Neural progenitor cell (in vitro differentiated cells): ENCODE measurements at regions not wholly inside any gene's neighbourhood (a gene's known extent, or its start where the extent isn't known, plus 50 kb on each side); places are given as distances from the start of the nearest gene placed in this dataset.
"Not testable (repeated sequence)": the region's sequence is repeated elsewhere in the genome, so short reads cannot be mapped to it uniquely, and the experiment has no call there.

ENCODE experiments used
- DNase-seq: peaks from one replicate; pipeline ENCODE4 v3.0.0-alpha.2; 2016; ENCODE audit warnings: low spot score
- H2AFZ ChIP-seq: fragments of 200-600 bp; sonication (generic); replicated peaks from 2 replicates; pipeline ENCODE4 v1.6.1; 2016; ENCODE audit warnings: antibody characterized with exemption
- H3F3A ChIP-seq: fragments of 200-600 bp; sonication (generic); 2 replicates; pipeline ENCODE4 v1.6.1; 2016; ENCODE audit warnings: antibody characterized with exemption, low read depth
- H3K27ac ChIP-seq: fragments of 200-600 bp; sonication (generic); 2 replicates; pipeline ENCODE4 v1.5.1; 2016; ENCODE audit warnings: mild to moderate bottlenecking
- H3K27me3 ChIP-seq: fragments of 200-600 bp; sonication (generic); 2 replicates; pipeline ENCODE4 v1.6.1; 2016; ENCODE audit warnings: mild to moderate bottlenecking, moderate library complexity
- H3K36me3 ChIP-seq: fragments of 200-600 bp; sonication (generic); 2 replicates; pipeline ENCODE4 v1.5.1; 2016
- H3K4me1 ChIP-seq: fragments of 200-600 bp; sonication (generic); 2 replicates; pipeline ENCODE4 v1.6.1; 2016; ENCODE audit warnings: mixed run types
- H3K4me2 ChIP-seq: fragments of 200-600 bp; sonication (generic); 2 replicates; pipeline ENCODE4 v1.6.1; 2016
- H3K4me3 ChIP-seq: fragments of 200-600 bp; sonication (generic); 2 replicates; pipeline ENCODE4 v1.5.1; 2016
- H3K79me2 ChIP-seq: fragments of 200-600 bp; sonication (generic); 2 replicates; pipeline ENCODE4 v1.6.1; 2016; ENCODE audit warnings: low read depth
- H3K9ac ChIP-seq: fragments of 200-600 bp; sonication (generic); 2 replicates; pipeline ENCODE4 v1.6.1; 2016
- H3K9me3 ChIP-seq: fragments of 200-600 bp; sonication (generic); 2 replicates; pipeline ENCODE4 v1.5.1; 2016; ENCODE audit warnings: low read depth
- H4K20me1 ChIP-seq: fragments of 200-600 bp; sonication (generic); 2 replicates; pipeline ENCODE4 v1.6.1; 2016; ENCODE audit warnings: low read depth
- H3K27ac Mint-ChIP-seq: 3 replicates; pipeline ENCODE4 v1.8.0; 2021; ENCODE audit warnings: mixed read lengths
- H3K27me3 Mint-ChIP-seq: 2 replicates; pipeline ENCODE4 v1.8.0; 2022; ENCODE audit warnings: low read depth, mild to moderate bottlenecking, inconsistent platforms, moderate library complexity, mixed read lengths; ENCODE audit not compliant: insufficient read depth
- H3K36me3 Mint-ChIP-seq: 3 replicates; pipeline ENCODE4 v1.8.0; 2021; ENCODE audit warnings: mixed read lengths
- H3K4me1 Mint-ChIP-seq: 3 replicates; pipeline ENCODE4 v1.8.0; 2021; ENCODE audit warnings: mixed read lengths
- H3K4me3 Mint-ChIP-seq: 3 replicates; pipeline ENCODE4 v1.8.0; 2021; ENCODE audit warnings: mild to moderate bottlenecking, moderate library complexity, mixed read lengths
- H3K9me3 Mint-ChIP-seq: 3 replicates; pipeline ENCODE4 v1.8.0; 2020; ENCODE audit warnings: mixed read lengths
- EZH2 ChIP-seq: fragments of 200-600 bp; sonication (generic); IDR thresholded peaks from 2 replicates; pipeline ENCODE4 v1.6.1; 2017; ENCODE audit warnings: antibody characterized with exemption, mild to moderate bottlenecking, moderate library complexity
- EZH2phosphoT487 ChIP-seq: fragments of 200-600 bp; sonication (generic); IDR thresholded peaks from 2 replicates; pipeline ENCODE4 v1.6.1; 2017; ENCODE audit warnings: antibody characterized with exemption
- TF ChIP-seq, protein P1 (sequence below): fragments of 200-600 bp; sonication (generic); IDR thresholded peaks from 2 replicates; pipeline ENCODE4 v1.5.1; 2017; ENCODE audit warnings: antibody characterized with exemption, mild to moderate bottlenecking

DNA sequence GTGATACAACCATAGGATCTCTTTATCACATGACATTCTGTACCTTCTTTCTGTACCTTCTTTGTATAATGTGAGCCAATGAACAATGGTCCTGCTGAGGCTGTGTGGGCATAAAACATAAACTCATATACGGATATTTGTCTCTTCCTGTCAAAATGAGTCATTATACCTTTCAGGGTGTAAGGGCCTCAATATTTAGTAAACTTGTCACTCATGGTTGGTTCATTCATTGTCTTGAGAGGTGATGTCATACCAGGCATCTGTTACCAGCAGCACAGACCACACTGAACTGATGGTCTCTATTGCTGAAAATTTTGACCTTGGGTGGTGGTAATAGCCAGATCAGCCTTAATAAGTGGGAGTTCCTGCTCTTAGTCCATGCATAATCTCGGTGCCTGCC is 287.6 kb upstream of the TPK1 start:
- Mint-ChIP-seq H3K4me1 (no peaks in the 10 kb centered on the region), H3K27ac (no peak overlapping the region), H3K9me3 (no peaks in the 10 kb centered on the region), H3K36me3 (no peaks in the 10 kb centered on the region), H3K4me3 (no peak overlapping the region), H3K27me3 (no peaks in the 10 kb centered on the region)
- no peaks in the 10 kb centered on the region for H4K20me1 ChIP-seq
- no peak overlapping the region for H3K4me3 ChIP-seq
- no peaks in the 10 kb centered on the region for H3F3A ChIP-seq
- H3K4me2 ChIP-seq = no peak overlapping the region
- TF ChIP-seq EZH2 (no peak), EZH2phosphoT487 (no peak)
- TF ChIP-seq, protein P1, sequence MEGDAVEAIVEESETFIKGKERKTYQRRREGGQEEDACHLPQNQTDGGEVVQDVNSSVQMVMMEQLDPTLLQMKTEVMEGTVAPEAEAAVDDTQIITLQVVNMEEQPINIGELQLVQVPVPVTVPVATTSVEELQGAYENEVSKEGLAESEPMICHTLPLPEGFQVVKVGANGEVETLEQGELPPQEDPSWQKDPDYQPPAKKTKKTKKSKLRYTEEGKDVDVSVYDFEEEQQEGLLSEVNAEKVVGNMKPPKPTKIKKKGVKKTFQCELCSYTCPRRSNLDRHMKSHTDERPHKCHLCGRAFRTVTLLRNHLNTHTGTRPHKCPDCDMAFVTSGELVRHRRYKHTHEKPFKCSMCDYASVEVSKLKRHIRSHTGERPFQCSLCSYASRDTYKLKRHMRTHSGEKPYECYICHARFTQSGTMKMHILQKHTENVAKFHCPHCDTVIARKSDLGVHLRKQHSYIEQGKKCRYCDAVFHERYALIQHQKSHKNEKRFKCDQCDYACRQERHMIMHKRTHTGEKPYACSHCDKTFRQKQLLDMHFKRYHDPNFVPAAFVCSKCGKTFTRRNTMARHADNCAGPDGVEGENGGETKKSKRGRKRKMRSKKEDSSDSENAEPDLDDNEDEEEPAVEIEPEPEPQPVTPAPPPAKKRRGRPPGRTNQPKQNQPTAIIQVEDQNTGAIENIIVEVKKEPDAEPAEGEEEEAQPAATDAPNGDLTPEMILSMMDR = no peak
- H3K27ac ChIP-seq = no peak overlapping the region
- DNase-seq = no peak
- H3K36me3 ChIP-seq = no peaks in the 10 kb centered on the region
- no peaks in the 10 kb centered on the region for H3K4me1 ChIP-seq
- H3K79me2 ChIP-seq = no peaks in the 10 kb centered on the region
- no peak overlapping the region for H2AFZ ChIP-seq
- no peaks in the 10 kb centered on the region for H3K9me3 ChIP-seq
- no peak overlapping the region for H3K9ac ChIP-seq
- H3K27me3 ChIP-seq = no peaks in the 10 kb centered on the region

DNA sequence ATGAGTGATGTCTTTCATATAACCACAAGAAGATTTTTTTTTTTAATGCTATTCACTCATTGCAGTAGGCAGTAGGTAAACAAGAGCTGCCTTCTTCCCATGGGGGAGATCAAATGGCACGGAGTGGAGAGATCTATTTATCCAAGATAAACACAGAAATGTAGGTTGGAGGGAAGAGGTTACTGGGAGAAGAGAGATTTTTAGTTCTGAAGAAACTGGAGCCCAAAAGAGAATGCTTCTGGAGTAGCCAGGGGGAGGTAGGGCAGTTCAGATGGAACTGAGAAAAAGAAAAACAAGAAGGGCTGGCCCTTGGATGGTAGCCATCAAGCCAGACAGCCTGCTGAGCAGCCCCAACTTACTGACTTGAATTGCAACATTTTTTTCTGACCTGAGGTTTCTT is 270.1 kb upstream of the TPK1 start:
- H3K9ac ChIP-seq = no peak overlapping the region
- no peaks in the 10 kb centered on the region for H3K4me1 ChIP-seq
- H4K20me1 ChIP-seq = no peaks in the 10 kb centered on the region
- H3K4me2 ChIP-seq = no peak overlapping the region
- H3K27ac ChIP-seq = no peak overlapping the region
- H3K27me3 ChIP-seq = no peaks in the 10 kb centered on the region
- H3K9me3 ChIP-seq = no peaks in the 10 kb centered on the region
- H3K4me3 ChIP-seq = no peak overlapping the region
- no peaks in the 10 kb centered on the region for H3K79me2 ChIP-seq
- peak overlapping the region; percentile 12 for H3K27ac Mint-ChIP-seq
- H3K36me3 ChIP-seq = no peaks in the 10 kb centered on the region
- no peaks in the 10 kb centered on the region for H3K36me3 Mint-ChIP-seq
- no peak for DNase-seq
- H2AFZ ChIP-seq = peak overlapping the region; percentile 51
- no peaks in the 10 kb centered on the region for H3K9me3 Mint-ChIP-seq
- H3K4me3 Mint-ChIP-seq = no peak overlapping the region
- H3K27me3 Mint-ChIP-seq = peaks cover 3% of the 10 kb centered on the region
- H3F3A ChIP-seq = no peaks in the 10 kb centered on the region
- peaks cover 8% of the 10 kb centered on the region for H3K4me1 Mint-ChIP-seq
- TF ChIP-seq, protein P1 = no peak
- TF ChIP-seq EZH2phosphoT487 (no peak), EZH2 (no peak)

DNA sequence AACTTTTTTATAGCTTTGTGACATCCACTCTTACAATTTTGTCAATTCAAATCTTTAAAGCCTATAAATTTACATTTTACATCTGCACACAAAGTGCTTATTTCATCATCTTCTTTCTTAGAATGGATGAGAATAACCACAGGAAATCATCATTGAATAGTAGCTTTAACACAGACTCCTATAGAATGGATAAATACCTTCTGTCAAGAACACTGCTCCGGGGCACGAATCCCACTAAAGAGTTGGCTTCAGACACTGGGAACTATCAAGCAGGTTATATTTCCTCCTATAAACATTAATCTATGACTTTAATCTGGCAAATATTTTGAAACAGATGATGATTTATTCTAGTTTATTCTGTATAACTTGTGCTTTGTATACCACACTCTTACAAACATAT is 269.7 kb upstream of the TPK1 start:
- Histone ChIP-seq H3K9me3 (no peaks in the 10 kb centered on the region), H3K36me3 (no peaks in the 10 kb centered on the region), H3K27ac (no peak overlapping the region), H3K27me3 (no peaks in the 10 kb centered on the region), H3K4me2 (no peak overlapping the region), H3F3A (no peaks in the 10 kb centered on the region), H3K9ac (no peak overlapping the region), H2AFZ (no peak overlapping the region), H4K20me1 (no peaks in the 10 kb centered on the region), H3K79me2 (no peaks in the 10 kb centered on the region), H3K4me1 (no peaks in the 10 kb centered on the region), H3K4me3 (no peak overlapping the region)
- no peak for DNase-seq
- Mint-ChIP-seq H3K27ac (no peak overlapping the region), H3K36me3 (no peaks in the 10 kb centered on the region), H3K9me3 (no peaks in the 10 kb centered on the region), H3K4me3 (no peak overlapping the region), H3K4me1 (peaks cover 8% of the 10 kb centered on the region), H3K27me3 (peaks cover 3% of the 10 kb centered on the region)
- TF ChIP-seq EZH2 (no peak), EZH2phosphoT487 (no peak)
- TF ChIP-seq, protein P1 = no peak

DNA sequence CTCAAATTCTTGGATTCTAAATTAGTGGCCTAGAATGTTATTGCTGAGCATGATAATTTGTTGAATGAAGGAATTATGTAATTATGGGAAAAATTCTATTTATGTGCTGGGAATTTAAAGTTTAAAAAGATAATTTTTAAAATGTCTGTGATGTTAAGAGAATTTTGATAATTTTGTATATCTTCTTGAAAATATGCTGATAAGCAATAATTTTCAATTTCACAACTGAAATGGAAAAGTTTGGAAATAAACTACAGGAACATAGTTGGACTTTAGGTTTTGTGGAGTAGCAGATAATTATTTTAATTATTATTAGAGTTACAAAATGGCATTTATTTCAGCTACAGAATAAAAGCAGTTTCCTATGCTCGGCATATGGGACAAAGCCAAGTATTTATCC is 268.5 kb upstream of the TPK1 start:
- Histone ChIP-seq H3K79me2 (no peaks in the 10 kb centered on the region), H4K20me1 (no peaks in the 10 kb centered on the region), H3K9ac (no peak overlapping the region), H3K9me3 (no peaks in the 10 kb centered on the region), H2AFZ (no peak overlapping the region), H3K4me1 (no peaks in the 10 kb centered on the region), H3K4me2 (no peak overlapping the region), H3K27ac (no peak overlapping the region), H3K36me3 (no peaks in the 10 kb centered on the region), H3K27me3 (no peaks in the 10 kb centered on the region), H3F3A (no peaks in the 10 kb centered on the region), H3K4me3 (no peak overlapping the region)
- no peaks in the 10 kb centered on the region for H3K36me3 Mint-ChIP-seq
- TF ChIP-seq EZH2 (no peak), EZH2phosphoT487 (no peak)
- TF ChIP-seq, protein P1 = no peak
- no peaks in the 10 kb centered on the region for H3K9me3 Mint-ChIP-seq
- no peak for DNase-seq
- H3K27ac Mint-ChIP-seq = no peak overlapping the region
- H3K4me3 Mint-ChIP-seq = no peak overlapping the region
- H3K4me1 Mint-ChIP-seq = peaks cover 8% of the 10 kb centered on the region
- H3K27me3 Mint-ChIP-seq = peaks cover 3% of the 10 kb centered on the region

DNA sequence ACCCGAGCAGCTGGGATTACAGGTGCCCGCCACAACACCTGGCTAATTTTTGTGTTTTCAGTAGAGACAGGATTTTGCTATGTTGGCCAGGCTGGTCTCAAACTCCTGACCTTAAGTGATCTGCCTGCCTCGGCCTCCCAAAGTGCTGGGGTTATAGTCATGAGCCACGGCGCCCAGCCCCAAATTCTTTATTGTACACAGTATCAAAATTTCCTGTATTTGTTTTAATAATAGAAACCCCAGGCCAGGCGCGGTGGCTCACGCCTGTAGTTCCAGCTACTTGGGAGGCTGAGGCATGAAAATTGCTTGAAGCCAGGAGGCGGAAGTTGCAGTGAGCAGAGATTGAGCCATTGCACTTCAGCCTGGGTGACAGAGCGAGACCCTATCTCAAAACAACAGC is 266.3 kb upstream of the TPK1 start:
- not testable (repeated sequence) for H3K4me3 Mint-ChIP-seq, H2AFZ ChIP-seq

More for the DNA sequence above, 266.3 kb upstream of the TPK1 start:
- H3K4me2 ChIP-seq, H3K36me3 Mint-ChIP-seq, H3K27ac Mint-ChIP-seq, H3K4me1 ChIP-seq, H3K9me3 ChIP-seq, H3K36me3 ChIP-seq, DNase-seq, H3K9me3 Mint-ChIP-seq, H3K27me3 Mint-ChIP-seq, H3K4me1 Mint-ChIP-seq, H3K4me3 ChIP-seq, H3K27ac ChIP-seq, H3K79me2 ChIP-seq, H3K9ac ChIP-seq, H3K27me3 ChIP-seq, H3F3A ChIP-seq, H4K20me1 ChIP-seq: not testable (repeated sequence)
